AG04450 (cell line): ENCODE measurements at regions not wholly inside any gene's neighbourhood (a gene's known extent, or its start where the extent isn't known, plus 50 kb on each side); places are given as distances from the start of the nearest gene placed in this dataset.

Experiments used
- CTCF ChIA-PET: fragments of 300-600, 350-600 bp; formaldehyde crosslinking; extraction: SDS; loops from one replicate; lab custom pipeline; 2022; ENCODE audit warnings: antibody characterized with exemption, inconsistent platforms; lab: Charles Lee
- POLR2A ChIA-PET: fragments of 350-600 bp; formaldehyde crosslinking; extraction: SDS; loops from one replicate; lab custom pipeline; 2021; ENCODE audit warnings: antibody characterized with exemption, inconsistent platforms; lab: Yijun Ruan, JAX
- DNase-seq: peaks from one replicate; pipeline ENCODE4 v3.0.0-alpha.2; 2011; ENCODE audit warnings: low read depth, low spot score
- H3K27ac ChIP-seq: one replicate; pipeline ENCODE4 v1.5.1; 2012; ENCODE audit warnings: low read depth, low read length, control low read depth
- H3K27me3 ChIP-seq: one replicate; pipeline ENCODE4 v1.6.0; 2012; ENCODE audit warnings: low read length; ENCODE audit not compliant: control insufficient read depth, insufficient read depth
- H3K4me3 ChIP-seq: 2 replicates; pipeline ENCODE4 v1.5.1; 2011; ENCODE audit warnings: mild to moderate bottlenecking, low read depth, low read length, control low read depth
- H3K9me3 ChIP-seq: 2 replicates; pipeline ENCODE4 v1.5.1; 2012; ENCODE audit warnings: low read length; ENCODE audit not compliant: control insufficient read depth, insufficient read depth
- TF ChIP-seq, protein P1 (sequence below): IDR thresholded peaks from 2 replicates; pipeline ENCODE4 v1.5.1; 2011; ENCODE audit warnings: low read depth, low read length, control low read depth, inconsistent platforms

DNA sequence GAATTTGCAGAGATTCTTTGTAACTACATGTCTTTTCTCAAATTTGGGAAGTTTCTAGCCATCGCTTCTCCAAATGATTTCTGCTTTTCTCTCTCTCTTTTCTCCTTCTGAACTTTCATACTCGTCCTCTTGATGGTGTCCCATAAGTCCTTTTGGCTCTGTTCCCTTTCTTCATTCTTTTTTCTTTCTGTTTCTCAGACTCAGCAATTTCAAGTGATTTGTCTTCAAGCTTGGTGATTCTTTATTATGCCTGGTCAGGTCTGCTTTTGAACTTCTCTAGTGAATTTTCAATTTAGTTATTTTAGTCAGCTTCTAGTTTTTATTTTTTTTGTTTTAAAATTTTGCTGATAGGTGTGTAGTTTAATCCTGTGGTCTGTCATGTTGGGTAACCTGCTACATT, 57.6 kb upstream of the EEF1E1 start:
- peaks cover 3% of the 10 kb centered on the region; the same call in 1 of the 2 replicates for H3K9me3 ChIP-seq
- H3K27ac ChIP-seq = no peak overlapping the region
- no peak overlapping the region for H3K4me3 ChIP-seq
- H3K27me3 ChIP-seq = no peaks in the 10 kb centered on the region
- ChIA-PET CTCF (interaction anchor here (1.1 to 3.9 kb wide), 2 partner anchors 29 to 59 kb away, joined by 4 to 21 read pairs; no protein-coding TSS in a partner anchor), POLR2A (no interaction called here)
- DNase-seq = no peak
- TF ChIP-seq, protein P1, sequence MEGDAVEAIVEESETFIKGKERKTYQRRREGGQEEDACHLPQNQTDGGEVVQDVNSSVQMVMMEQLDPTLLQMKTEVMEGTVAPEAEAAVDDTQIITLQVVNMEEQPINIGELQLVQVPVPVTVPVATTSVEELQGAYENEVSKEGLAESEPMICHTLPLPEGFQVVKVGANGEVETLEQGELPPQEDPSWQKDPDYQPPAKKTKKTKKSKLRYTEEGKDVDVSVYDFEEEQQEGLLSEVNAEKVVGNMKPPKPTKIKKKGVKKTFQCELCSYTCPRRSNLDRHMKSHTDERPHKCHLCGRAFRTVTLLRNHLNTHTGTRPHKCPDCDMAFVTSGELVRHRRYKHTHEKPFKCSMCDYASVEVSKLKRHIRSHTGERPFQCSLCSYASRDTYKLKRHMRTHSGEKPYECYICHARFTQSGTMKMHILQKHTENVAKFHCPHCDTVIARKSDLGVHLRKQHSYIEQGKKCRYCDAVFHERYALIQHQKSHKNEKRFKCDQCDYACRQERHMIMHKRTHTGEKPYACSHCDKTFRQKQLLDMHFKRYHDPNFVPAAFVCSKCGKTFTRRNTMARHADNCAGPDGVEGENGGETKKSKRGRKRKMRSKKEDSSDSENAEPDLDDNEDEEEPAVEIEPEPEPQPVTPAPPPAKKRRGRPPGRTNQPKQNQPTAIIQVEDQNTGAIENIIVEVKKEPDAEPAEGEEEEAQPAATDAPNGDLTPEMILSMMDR = no peak

DNA sequence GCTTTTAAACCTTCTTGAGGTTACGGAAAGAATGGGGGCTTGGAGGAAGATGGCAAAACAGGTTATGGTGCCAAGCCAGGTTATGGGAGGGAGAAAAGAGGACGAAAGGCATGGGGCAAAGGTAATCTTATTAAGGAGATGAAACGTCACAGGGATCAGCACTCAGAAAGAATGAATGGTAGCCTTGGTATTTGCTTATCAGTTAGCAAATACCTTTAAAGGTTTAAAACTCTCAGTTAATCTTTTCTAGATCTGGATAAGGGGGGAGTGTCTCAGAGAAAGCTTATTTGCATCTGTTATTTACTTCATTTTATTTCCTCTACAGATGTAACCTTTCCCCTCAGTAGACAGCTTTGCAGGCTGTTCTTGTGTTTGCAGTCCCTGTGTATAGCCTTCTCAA, 55.5 kb upstream of the EEF1E1 start:
- no peaks in the 10 kb centered on the region for H3K9me3 ChIP-seq
- H3K4me3 ChIP-seq = no peak overlapping the region
- no peaks in the 10 kb centered on the region for H3K27me3 ChIP-seq
- no peak overlapping the region for H3K27ac ChIP-seq
- TF ChIP-seq, protein P1 = no peak
- POLR2A ChIA-PET = no interaction called here
- CTCF ChIA-PET = interaction anchor here (3.5 kb wide), 1 partner anchor 61 kb away, joined by 31 read pairs; no protein-coding TSS in a partner anchor
- no peak for DNase-seq

DNA sequence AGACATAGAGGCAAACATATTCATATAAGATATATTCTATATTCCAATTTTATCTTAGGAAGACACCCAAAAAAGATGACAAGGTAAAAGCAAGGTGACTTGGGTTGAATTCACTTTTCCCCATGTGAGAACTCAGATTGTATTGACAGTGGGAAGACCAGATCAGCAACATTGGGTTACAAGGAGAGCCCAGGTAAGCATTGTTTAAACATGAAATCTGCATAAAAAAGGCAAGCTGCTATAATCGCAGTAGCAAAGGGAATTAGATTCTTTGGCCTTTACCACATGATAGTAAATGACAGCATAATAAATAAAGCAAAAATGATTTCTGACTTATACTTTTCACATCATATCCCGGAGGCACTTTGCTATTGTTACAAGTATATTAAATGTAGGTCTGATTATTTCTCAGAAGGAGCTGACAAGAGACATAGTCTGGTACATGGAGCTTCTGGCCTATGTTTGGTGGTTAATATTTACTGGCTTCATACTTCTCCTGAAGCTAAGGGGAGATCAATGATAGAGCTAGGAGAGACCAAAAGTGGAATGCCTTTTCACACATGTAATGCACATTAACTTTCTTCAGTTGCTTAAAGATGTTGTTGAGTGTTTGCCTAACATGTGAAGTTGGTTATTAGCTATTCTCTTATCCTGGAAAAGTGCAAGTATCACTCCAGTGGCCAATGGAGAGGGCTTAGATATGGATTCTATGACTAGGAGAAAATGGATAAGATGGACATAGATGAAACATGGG, 53.1 kb upstream of the EEF1E1 start:
- CTCF ChIA-PET = interaction anchor here (2.8 to 3.5 kb wide), 2 partner anchors 24 to 63 kb away, joined by 12 to 31 read pairs; no protein-coding TSS in a partner anchor
- H3K27me3 ChIP-seq = no peaks in the 10 kb centered on the region
- H3K9me3 ChIP-seq = no peaks in the 10 kb centered on the region
- no peak overlapping the region for H3K4me3 ChIP-seq
- DNase-seq = no peak
- H3K27ac ChIP-seq = no peak overlapping the region
- POLR2A ChIA-PET = no interaction called here
- TF ChIP-seq, protein P1 = no peak
